Neural progenitor cell (in vitro differentiated cells): ENCODE measurements at regions not wholly inside any gene's neighbourhood (a gene's known extent, or its start where the extent isn't known, plus 50 kb on each side); places are given as distances from the start of the nearest gene placed in this dataset.
A peak's percentile ranks its signal among the peaks of the same experiment; 100 is the strongest.

Source experiments
- DNase-seq: peaks from one replicate; pipeline ENCODE4 v3.0.0-alpha.2; 2016; ENCODE audit warnings: low spot score
- H2AFZ ChIP-seq: fragments of 200-600 bp; sonication (generic); replicated peaks from 2 replicates; pipeline ENCODE4 v1.6.1; 2016; ENCODE audit warnings: antibody characterized with exemption
- H3F3A ChIP-seq: fragments of 200-600 bp; sonication (generic); 2 replicates; pipeline ENCODE4 v1.6.1; 2016; ENCODE audit warnings: antibody characterized with exemption, low read depth
- H3K27ac ChIP-seq: fragments of 200-600 bp; sonication (generic); 2 replicates; pipeline ENCODE4 v1.5.1; 2016; ENCODE audit warnings: mild to moderate bottlenecking
- H3K27me3 ChIP-seq: fragments of 200-600 bp; sonication (generic); 2 replicates; pipeline ENCODE4 v1.6.1; 2016; ENCODE audit warnings: mild to moderate bottlenecking, moderate library complexity
- H3K36me3 ChIP-seq: fragments of 200-600 bp; sonication (generic); 2 replicates; pipeline ENCODE4 v1.5.1; 2016
- H3K4me1 ChIP-seq: fragments of 200-600 bp; sonication (generic); 2 replicates; pipeline ENCODE4 v1.6.1; 2016; ENCODE audit warnings: mixed run types
- H3K4me2 ChIP-seq: fragments of 200-600 bp; sonication (generic); 2 replicates; pipeline ENCODE4 v1.6.1; 2016
- H3K4me3 ChIP-seq: fragments of 200-600 bp; sonication (generic); 2 replicates; pipeline ENCODE4 v1.5.1; 2016
- H3K79me2 ChIP-seq: fragments of 200-600 bp; sonication (generic); 2 replicates; pipeline ENCODE4 v1.6.1; 2016; ENCODE audit warnings: low read depth
- H3K9ac ChIP-seq: fragments of 200-600 bp; sonication (generic); 2 replicates; pipeline ENCODE4 v1.6.1; 2016
- H3K9me3 ChIP-seq: fragments of 200-600 bp; sonication (generic); 2 replicates; pipeline ENCODE4 v1.5.1; 2016; ENCODE audit warnings: low read depth
- H4K20me1 ChIP-seq: fragments of 200-600 bp; sonication (generic); 2 replicates; pipeline ENCODE4 v1.6.1; 2016; ENCODE audit warnings: low read depth
- H3K27ac Mint-ChIP-seq: 3 replicates; pipeline ENCODE4 v1.8.0; 2021; ENCODE audit warnings: mixed read lengths
- H3K27me3 Mint-ChIP-seq: 2 replicates; pipeline ENCODE4 v1.8.0; 2022; ENCODE audit warnings: low read depth, mild to moderate bottlenecking, inconsistent platforms, moderate library complexity, mixed read lengths; ENCODE audit not compliant: insufficient read depth
- H3K36me3 Mint-ChIP-seq: 3 replicates; pipeline ENCODE4 v1.8.0; 2021; ENCODE audit warnings: mixed read lengths
- H3K4me1 Mint-ChIP-seq: 3 replicates; pipeline ENCODE4 v1.8.0; 2021; ENCODE audit warnings: mixed read lengths
- H3K4me3 Mint-ChIP-seq: 3 replicates; pipeline ENCODE4 v1.8.0; 2021; ENCODE audit warnings: mild to moderate bottlenecking, moderate library complexity, mixed read lengths
- H3K9me3 Mint-ChIP-seq: 3 replicates; pipeline ENCODE4 v1.8.0; 2020; ENCODE audit warnings: mixed read lengths
- CTCF ChIP-seq: fragments of 200-600 bp; sonication (generic); IDR thresholded peaks from 2 replicates; pipeline ENCODE4 v1.5.1; 2017; ENCODE audit warnings: antibody characterized with exemption, mild to moderate bottlenecking
- EZH2 ChIP-seq: fragments of 200-600 bp; sonication (generic); IDR thresholded peaks from 2 replicates; pipeline ENCODE4 v1.6.1; 2017; ENCODE audit warnings: antibody characterized with exemption, mild to moderate bottlenecking, moderate library complexity
- EZH2phosphoT487 ChIP-seq: fragments of 200-600 bp; sonication (generic); IDR thresholded peaks from 2 replicates; pipeline ENCODE4 v1.6.1; 2017; ENCODE audit warnings: antibody characterized with exemption

GRCh38 chr11:25838918-25839625 lies 492.9 kb upstream of the ANO3 start:
- no peak overlapping the region for H3K27ac ChIP-seq
- no peaks in the 10 kb centered on the region for H3K36me3 Mint-ChIP-seq
- no peaks in the 10 kb centered on the region for H3K9me3 Mint-ChIP-seq
- no peak overlapping the region for H2AFZ ChIP-seq
- H3K4me2 ChIP-seq: no peak overlapping the region
- no peak overlapping the region for H3K9ac ChIP-seq
- no peaks in the 10 kb centered on the region for H3K36me3 ChIP-seq
- no peaks in the 10 kb centered on the region for H3K9me3 ChIP-seq
- DNase-seq: peak; percentile 2
- H3K27me3 Mint-ChIP-seq: no peaks in the 10 kb centered on the region
- H3K27me3 ChIP-seq: no peaks in the 10 kb centered on the region
- H3F3A ChIP-seq: no peaks in the 10 kb centered on the region
- no peaks in the 10 kb centered on the region for H3K4me1 Mint-ChIP-seq
- no peak overlapping the region for H3K27ac Mint-ChIP-seq
- no peak overlapping the region for H3K4me3 Mint-ChIP-seq
- TF ChIP-seq CTCF: peak; percentile 39
- TF ChIP-seq EZH2: no peak
- TF ChIP-seq EZH2phosphoT487: no peak
- H3K4me1 ChIP-seq: no peaks in the 10 kb centered on the region
- H3K79me2 ChIP-seq: no peaks in the 10 kb centered on the region
- no peak overlapping the region for H3K4me3 ChIP-seq
- no peaks in the 10 kb centered on the region for H4K20me1 ChIP-seq

- H3F3A ChIP-seq: no peaks in the 10 kb centered on the region
- no peaks in the 10 kb centered on the region for H3K4me1 ChIP-seq
- H3K9ac ChIP-seq: no peak overlapping the region
- H3K36me3 ChIP-seq: no peaks in the 10 kb centered on the region
- H2AFZ ChIP-seq: no peak overlapping the region
- H3K79me2 ChIP-seq: no peaks in the 10 kb centered on the region
- H3K9me3 ChIP-seq: no peaks in the 10 kb centered on the region
- H3K4me3 ChIP-seq: no peak overlapping the region
- Mint-ChIP-seq H3K4me1 (no peaks in the 10 kb centered on the region), H3K4me3 (no peak overlapping the region), H3K27ac (no peak overlapping the region), H3K27me3 (peaks cover 3% of the 10 kb centered on the region), H3K9me3 (no peaks in the 10 kb centered on the region), H3K36me3 (no peaks in the 10 kb centered on the region)
- TF ChIP-seq EZH2phosphoT487 (no peak), EZH2 (no peak)
- no peak for DNase-seq
- no peak overlapping the region for H3K4me2 ChIP-seq
- no peaks in the 10 kb centered on the region for H3K27me3 ChIP-seq
- no peak overlapping the region for H3K27ac ChIP-seq
- H4K20me1 ChIP-seq: no peaks in the 10 kb centered on the region
Measured at GRCh38 chr11:25844811-25845210, 487.1 kb upstream of the ANO3 start.

GRCh38 chr11:25855916-25856315 lies 476.0 kb upstream of the ANO3 start:
- TF ChIP-seq EZH2 (no peak), EZH2phosphoT487 (no peak), CTCF (no peak)
- no peak for DNase-seq

GRCh38 chr11:25859776-25860175 lies 472.2 kb upstream of the ANO3 start:
- Histone ChIP-seq H3K27me3 (no peaks in the 10 kb centered on the region), H2AFZ (no peak overlapping the region), H3K4me2 (no peak overlapping the region), H3K4me1 (no peaks in the 10 kb centered on the region), H3K79me2 (no peaks in the 10 kb centered on the region), H3K27ac (no peak overlapping the region), H3F3A (no peaks in the 10 kb centered on the region), H3K36me3 (no peaks in the 10 kb centered on the region), H3K4me3 (no peak overlapping the region), H4K20me1 (no peaks in the 10 kb centered on the region), H3K9me3 (no peaks in the 10 kb centered on the region), H3K9ac (no peak overlapping the region)
- Mint-ChIP-seq H3K27me3 (peaks cover 2% of the 10 kb centered on the region), H3K27ac (no peak overlapping the region), H3K4me3 (no peak overlapping the region), H3K36me3 (no peaks in the 10 kb centered on the region), H3K9me3 (no peaks in the 10 kb centered on the region), H3K4me1 (no peaks in the 10 kb centered on the region)
- TF ChIP-seq EZH2 (no peak), EZH2phosphoT487 (no peak), CTCF (no peak)
- no peak for DNase-seq

More at GRCh38 chr11:25855916-25856315, 476.0 kb upstream of the ANO3 start:
- Mint-ChIP-seq H3K36me3 (no peaks in the 10 kb centered on the region), H3K27ac (no peak overlapping the region), H3K4me1 (no peaks in the 10 kb centered on the region), H3K9me3 (no peaks in the 10 kb centered on the region), H3K4me3 (no peak overlapping the region), H3K27me3 (peaks cover 2% of the 10 kb centered on the region)
- no peaks in the 10 kb centered on the region for H3K27me3 ChIP-seq
- H3K4me3 ChIP-seq: no peak overlapping the region
- no peaks in the 10 kb centered on the region for H3K36me3 ChIP-seq
- H2AFZ ChIP-seq: no peak overlapping the region
- no peaks in the 10 kb centered on the region for H3K9me3 ChIP-seq
- H3K4me1 ChIP-seq: no peaks in the 10 kb centered on the region
- H3K9ac ChIP-seq: no peak overlapping the region
- H3K27ac ChIP-seq: no peak overlapping the region
- H3K79me2 ChIP-seq: no peaks in the 10 kb centered on the region
- no peaks in the 10 kb centered on the region for H4K20me1 ChIP-seq
- H3F3A ChIP-seq: no peaks in the 10 kb centered on the region
- H3K4me2 ChIP-seq: no peak overlapping the region
